HG03064 (cell line): ENCODE measurements at regions not wholly inside any gene's neighbourhood (a gene's known extent, or its start where the extent isn't known, plus 50 kb on each side); places are given as distances from the start of the nearest gene placed in this dataset.

ENCODE experiments used
- ATAC-seq: cut with Tn5 transposase; IDR thresholded peaks from one replicate; pipeline ENCODE4 v1.9.1; 2021; ENCODE audit warnings: low read depth; ENCODE audit not compliant: unreplicated experiment

DNA sequence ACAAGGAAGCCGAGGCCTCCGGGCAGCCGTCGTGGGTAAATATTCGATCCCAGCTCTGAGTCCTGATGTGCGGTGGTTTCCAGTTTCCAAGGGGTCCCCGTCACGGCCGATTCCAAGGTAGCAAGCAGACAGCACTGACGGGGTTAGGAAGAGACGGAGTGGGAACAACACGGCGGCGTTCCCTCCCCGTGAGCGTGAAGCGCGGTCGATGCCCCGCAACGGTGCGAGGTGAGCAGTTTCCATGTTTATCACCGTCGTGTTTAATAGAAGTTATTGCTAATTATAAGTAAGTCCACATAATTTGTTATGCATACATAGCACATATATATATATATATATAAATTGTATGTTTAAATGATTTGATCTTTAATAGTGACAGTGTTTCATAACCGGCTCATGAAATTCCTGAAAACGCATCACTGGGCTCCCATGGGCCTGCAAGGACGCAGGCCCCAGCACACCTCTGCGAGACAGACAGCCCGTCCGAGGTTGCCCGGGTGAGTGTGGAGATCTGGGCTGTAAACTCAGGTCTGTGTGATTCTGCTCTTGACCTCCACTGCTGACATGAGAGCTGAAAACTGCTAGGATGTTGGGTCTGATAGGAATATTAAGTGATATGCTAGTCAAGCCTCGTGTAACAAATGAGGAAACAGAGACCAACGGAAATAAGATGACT is 243.5 kb upstream of the SALL3 start:
- ATAC-seq, result no peak

DNA sequence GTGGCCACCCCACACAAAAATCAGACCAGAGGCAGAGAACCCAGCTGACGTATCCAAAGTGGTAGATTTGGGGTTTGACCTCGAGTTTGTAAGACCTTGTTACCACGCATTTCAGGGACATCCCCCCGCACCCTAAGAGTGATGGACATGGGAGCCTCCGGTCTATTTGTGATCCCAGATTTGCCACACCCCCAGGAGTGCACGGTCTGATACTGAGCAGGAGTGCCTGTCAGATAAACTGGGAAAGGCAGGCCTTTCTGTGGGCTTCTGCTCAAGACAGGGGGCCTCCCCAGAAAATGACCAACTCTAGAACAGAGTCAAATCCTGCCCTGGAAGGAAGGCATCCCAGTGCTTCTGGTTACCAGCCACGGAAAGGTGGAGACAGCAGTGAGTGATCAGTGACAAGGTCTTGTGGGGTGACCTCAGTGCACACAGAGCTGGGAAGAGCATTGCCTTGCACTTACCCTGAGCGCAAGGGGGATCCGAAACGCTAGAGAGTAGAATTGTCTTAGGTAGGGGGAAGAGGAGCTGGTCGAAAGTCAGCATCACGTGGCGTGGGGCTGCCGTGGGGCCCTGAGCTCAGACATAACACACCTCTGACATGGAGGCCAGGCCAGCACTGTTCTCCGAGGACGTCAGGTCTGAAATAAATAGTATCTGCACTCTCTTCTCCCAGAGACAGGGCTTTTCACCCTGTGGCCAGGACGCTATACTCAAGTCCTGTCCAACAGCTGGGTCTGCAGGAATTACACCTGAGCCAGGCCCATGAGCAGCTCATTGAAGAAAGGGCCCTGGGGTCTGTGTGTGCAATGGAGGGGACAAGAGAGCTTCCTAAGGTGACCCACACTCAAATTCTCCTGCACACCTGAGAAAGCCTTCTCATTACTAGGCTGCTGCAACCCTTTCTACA is 242.4 kb upstream of the SALL3 start:
- ATAC-seq, result no peak

DNA sequence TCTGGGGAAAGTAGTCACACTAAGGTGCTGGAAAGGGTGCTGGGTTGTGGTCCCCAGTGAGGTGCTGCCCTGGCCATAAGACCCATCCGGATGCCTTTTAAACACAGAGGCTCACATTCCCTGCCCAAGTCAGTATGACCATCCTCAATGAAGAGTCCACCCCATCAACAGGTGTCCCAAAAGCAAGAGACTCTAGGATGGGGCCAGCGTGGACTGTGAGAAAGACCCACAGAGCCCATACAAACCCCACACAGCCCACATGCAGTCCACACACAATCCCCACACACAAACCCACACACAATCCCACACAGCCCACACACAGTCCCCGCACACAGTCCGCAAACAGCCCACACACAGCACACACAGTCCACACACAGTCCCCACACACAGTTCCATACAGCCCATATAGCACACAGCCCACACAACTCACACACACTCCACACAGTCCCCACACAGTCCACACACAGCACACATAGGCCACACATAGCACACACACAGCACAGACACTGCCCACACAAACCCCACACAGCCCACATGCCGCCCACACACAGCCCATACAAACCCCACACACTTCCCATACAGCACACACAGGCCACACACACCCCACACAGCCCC is 241.4 kb upstream of the SALL3 start:
- ATAC-seq, result no peak

DNA sequence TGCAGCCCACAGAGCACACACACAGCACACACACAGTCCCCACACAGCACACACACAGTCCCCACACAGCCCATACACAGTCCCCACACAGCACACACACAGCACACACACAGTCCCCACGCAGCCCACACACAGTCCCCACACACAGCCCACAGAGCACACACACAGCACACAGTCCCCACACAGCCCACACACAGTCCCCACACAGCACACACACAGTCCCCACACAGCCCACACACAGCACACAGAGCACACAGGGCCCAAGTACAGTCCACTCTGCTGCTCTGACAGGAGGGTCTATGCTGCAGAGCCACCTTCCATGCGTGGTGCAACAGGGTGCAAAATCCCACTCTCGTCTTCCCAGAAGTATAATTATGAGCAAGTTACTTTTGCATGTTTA is 240.5 kb upstream of the SALL3 start:
- no peak for ATAC-seq

DNA sequence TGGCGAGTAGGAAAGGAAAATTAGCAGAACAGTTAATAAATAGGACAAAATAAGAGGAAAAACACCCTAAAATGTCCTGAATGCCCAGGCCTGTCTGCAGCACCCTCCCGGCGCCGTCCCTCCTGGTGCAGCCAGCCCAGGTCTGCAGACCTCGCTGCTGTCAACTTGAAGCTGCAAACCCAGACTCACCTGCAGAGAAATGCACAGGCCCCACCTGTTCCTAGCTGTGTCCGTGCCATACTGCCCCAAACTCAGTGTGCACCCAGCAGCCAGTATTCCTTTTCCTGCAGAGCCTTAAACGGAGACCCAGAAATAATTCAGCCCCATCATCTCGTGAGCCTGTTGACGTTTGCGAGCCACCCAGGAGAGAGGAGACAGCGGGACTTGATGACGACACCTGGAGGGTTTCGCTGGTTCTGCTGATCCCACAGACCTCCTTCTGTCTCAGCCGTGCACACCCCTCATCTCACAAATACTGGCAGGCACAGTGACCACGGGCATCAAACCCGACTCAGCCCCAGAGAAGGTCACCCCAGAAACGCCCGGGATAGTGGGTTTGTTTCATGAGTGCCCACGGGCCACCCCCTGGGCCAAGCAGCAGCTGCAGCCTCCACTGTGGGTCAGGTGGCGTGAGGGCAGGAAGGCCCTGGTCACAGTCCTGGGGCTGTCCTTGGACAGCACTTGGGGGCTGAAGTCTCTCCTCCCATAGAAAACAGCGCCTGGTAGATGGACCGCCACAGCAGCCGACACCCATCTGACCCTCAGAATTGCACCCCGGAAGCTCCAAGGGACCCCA is 239.5 kb upstream of the SALL3 start:
- no peak for ATAC-seq

DNA sequence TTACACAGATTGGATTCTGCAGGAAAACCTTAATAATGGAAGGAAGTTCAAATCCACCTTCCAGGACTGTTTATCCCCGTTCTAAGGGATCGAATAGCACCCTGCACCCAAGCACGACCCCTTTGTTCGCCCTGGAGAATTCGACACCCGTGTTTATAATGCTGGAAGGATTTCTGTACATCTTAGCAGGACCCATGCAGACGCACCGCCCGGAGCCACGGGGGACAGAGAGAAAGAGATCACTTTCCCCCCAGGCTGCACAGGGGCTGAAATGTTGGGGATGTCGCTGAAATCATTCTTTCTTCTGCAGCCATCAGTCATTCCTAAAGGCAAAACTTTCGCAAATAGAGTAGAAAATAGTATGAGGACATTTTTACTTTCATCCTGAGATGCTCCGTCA is 238.7 kb upstream of the SALL3 start:
- ATAC-seq, result no peak

DNA sequence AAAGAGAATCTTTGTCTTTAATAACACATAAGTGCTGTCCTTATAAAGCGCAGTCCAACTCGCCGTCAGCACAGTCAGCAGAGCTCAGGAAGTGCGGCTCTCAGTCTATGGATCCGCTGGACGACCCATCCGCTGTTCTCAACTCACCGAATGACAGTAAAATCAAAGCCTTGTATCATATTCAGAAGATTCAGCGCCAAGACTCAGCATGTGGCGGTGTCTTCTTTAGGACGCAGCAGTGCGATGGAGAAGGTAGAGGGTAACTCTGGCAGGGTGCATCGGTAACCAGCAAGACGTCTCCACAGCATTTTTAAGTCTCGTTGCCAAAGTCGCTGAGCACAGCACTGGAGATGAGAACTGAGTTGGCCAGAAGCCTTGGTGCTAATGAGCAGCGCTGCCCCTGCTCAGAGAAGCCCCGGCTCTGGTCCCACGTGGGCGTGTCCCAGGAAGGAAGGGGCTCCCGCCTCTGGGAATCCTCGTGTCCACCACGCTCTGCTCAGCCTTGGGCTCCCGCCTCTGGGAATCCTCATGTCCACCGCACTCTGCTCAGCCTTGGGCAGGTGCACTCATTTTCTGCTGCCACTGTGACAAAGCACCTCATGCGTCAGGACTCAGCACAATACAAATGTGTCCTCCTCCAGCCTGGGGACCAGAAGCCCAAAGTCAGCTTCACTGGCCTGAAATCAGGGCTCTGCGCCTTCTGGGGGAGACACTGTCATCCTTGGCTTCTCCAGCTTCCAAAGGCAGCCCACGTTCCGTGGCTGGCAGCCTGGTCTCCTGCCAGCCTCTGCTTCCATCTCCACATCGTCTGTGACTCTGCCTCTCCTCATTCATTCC is 238.0 kb upstream of the SALL3 start:
- ATAC-seq, result no peak

DNA sequence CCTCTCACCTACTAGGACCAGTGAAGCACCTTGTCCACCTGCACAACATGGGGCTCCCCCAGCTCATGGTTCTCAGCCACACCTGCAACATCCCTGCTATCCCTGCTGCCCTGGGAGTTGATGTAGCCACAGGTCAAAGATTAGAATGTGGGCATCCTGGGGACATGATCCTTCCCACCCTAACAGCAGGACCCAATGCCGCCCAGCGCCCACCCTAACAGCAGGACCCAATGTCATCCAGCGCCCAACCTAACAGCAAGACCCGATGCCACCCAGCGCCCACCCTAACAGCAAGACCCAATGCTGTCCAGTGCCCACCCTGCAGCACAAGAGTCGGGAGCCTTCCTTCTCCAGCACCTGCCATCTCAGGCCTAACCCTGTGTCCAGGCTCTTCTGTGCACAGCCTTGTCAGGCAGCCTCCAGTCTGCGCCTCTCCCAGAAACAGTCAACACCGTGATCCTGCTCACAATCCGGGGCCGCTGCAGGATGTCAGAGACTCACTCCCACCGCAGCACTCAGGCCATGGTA is 237.3 kb upstream of the SALL3 start:
- no peak for ATAC-seq

DNA sequence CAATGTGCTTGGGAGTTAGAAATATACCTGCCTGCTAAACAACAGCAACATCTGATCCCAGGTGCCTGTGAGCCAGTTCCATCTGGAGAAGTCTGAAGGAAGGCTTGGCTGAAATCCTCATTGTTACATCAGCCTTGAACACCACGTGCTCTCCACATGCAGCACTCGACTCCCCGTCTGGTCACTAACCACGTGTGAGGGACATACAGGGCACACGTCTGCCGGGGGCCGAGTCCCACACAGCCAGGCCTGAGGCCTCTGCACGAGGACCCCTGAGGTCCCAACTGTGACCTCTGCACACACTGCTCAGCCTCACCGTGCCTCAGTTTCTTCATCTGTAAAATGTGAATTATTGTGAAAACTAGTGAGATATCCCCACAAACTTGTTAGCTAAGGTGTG is 236.5 kb upstream of the SALL3 start:
- ATAC-seq, result no peak

DNA sequence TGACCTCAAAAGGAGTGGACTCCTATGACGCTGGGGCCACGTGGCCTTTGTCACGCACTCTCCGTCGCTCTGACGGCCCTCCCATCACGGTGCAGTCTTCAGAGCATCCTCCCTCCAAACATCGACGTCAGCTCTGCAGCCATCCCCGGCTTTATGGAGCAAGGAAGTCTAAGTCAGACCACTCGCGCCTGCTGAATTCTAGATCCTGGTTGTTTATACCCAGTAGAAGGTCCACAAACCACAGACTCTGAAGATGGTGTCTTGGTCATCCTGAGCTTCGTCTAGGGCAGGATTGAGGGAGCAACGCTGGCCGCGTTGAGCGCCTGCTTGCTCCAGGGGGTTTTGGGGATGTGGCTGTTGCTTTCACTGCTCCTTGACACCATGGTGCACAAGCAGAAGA is 228.0 kb upstream of the SALL3 start:
- ATAC-seq, result no peak

DNA sequence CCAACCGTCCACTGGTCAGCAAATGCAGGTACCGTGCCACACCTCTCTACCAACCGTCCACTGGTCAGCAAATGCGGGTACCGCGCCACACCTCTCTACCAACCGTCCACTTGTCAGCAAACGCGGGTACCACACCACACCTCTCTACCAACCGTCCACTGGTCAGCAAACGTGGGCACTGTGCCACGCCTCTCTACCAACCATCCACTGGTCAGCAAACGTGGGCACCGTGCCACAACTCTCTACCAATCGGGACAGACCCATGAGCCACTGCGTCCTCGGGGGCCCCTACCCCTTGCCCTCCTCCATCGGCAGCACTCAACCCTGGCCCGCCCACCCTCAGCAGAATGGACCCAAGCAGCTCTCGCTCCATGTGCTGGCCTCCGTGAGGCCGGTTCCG is 226.4 kb upstream of the SALL3 start:
- no peak for ATAC-seq

DNA sequence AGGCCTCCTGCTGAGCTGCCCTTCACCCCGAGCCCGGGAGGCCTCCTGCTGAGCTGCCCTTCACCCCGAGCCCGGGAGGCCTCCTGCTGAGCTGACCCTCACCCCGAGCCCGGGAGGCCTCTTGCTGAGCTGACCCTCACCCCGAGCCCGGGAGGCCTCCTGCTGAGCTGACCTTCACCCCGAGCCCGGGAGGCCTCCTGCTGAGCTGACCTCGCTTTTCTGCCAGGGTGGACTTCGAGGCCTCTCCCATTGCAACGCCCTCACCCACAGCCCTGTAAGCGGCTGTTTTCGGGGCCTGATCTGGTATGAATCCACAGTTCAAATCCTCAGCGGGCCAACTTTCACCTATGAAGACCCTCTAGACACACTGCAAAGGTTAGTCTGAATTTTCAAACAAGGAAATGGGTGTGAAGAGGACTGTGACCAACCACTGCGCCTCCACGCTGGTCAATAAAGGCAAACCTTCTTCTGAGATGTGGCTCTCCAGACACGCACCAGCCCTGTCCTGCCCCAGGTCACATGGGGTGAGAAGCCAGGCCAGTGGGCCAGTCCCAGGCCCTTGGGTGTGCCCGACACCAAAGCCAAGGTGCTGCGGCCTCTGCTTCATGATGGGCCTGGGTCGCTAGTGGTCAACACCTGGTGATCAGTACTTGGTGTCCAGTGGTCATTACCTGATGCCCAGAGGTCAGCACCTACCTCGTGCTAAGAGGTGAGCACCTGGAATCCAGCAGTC is 225.1 kb upstream of the SALL3 start:
- ATAC-seq, result no peak

DNA sequence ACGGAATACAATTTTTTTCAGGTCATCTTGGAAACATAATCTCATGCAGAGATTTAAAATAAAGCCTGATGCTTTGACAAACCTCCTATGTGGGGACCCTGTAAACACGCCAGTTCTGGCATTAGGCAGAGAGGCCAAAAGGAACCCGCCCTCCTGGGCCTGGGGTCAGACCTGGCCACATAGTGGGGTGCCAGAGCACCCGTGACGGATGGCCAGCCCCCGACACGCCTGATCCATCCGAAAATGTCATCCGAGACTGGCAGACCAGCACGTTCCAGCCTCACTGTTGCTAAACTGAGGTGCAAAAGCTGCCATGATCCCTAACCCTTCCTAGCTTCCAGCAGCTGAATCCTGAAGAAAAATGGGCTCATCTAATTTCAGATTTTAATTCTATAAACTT is 222.6 kb upstream of the SALL3 start:
- ATAC-seq, result no peak

DNA sequence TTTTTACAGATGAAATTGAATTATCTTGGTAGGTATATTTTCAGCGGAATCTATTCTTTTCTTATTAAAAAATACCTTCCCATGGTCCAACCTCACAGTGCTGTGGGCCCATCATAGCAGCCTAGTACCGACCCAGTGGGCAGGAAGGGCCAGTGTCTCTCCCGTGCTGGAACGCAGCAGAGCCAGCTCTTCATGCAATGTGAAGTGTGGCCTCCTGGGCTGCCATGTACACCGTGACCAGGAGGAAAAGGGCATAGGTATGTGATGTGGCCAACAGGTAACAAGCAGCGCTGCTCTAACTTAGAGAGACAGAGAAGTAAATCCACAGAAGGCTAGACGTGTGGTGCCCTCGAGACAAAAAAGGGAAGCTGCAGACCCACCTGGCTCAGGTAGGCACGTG is 221.1 kb upstream of the SALL3 start:
- ATAC-seq, result no peak

DNA sequence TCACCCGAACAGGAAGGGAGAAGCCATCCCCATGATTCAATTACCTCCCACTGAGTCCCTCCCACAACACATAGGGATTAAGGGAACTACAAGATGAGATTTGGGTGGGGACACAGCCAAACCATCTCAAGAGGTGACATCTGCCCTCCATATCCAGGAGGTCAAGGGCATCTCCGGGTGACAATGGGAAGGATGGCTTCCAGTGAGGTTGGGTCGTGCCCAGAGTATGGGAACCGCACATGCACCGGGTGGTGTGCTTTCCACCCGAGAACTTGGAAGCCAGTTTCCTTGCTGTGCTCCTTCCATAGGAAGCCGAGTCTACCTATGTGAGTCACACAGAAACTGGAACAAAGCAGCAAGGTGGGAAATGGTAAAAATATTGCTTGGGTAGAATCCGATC is 216.9 kb upstream of the SALL3 start:
- no peak for ATAC-seq

DNA sequence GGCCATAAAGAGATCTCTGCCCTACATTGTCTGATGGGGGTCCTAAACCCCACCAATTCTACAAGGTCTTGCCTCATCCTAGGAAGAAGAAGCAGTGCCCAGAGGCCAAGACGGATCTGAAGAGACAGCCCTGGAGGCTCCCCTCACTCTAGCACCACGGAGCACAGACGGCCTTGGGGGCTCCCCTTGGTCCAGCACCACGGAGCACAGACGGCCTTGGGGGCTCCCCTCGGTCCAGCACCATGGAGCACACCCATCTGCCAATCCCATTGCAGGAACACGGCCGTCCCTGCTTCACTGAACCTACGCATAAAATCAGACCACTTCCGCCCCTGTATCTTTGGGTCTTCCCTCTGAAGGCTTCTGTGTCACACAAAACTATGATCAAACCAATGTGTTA is 215.1 kb upstream of the SALL3 start:
- ATAC-seq, result no peak

DNA sequence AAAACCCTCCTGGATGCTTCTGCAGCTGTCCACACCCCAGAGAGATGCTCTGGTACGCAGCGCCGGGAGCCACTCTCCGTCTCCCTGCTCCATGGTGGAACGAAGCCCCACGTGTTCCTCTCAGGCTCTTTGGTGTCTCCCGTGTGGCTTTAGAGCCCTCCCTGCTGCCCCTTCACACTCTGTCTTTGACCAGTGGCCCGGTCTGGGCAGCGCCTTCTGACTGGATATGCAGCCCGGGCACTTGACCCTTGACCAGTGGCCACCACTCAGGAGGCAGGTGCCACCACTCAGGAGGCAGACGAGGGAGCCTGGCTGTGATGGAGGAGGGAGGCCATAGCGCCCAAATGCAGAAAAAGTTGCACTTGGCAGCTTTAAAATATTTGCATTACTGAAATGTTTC is 214.5 kb upstream of the SALL3 start:
- no peak for ATAC-seq

DNA sequence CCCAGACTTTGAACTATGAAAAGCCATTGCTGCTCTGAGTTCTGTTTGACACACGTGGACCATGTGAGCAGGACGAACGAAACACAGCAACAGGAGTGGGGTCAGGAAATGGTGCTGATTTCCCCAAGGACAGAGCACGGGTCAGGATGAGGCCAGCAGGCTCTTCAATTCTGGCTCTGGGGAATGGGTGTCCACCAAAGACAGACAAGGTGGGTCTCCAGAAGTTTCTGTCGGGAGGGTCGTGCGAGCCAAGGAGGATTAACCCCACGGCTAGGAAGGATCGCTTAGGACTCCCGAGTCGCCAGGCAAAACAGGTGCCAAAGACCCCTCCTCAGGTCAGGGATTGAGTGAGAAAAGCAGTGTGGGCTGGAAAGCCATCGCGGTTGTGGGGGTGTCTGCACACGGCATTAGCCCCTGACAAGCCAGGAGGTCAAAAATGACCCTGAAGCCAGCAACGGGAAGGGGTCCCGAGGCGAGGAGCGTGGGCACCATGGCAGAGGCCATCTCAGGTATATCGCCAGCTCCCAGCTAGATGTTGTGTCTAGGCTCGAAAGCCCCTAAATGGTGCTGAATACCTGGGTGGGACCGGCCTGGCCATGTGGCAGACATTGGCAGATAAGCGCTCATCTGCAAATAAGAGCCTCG is 213.9 kb upstream of the SALL3 start:
- ATAC-seq, result no peak
